ENCODE measurements at regions not wholly inside any gene's neighbourhood (a gene's known extent, or its start where the extent isn't known, plus 50 kb on each side); places are given as distances from the start of the nearest gene placed in this dataset.

- TF ChIP-seq BACH1 (tag; IDR thresholded peaks at IDR 0.05): no peak
- TF ChIP-seq HOMEZ (CRISPR knock-in tag; IDR thresholded peaks at IDR 0.05): no peak
- TF ChIP-seq E2F4 (CRISPR knock-in tag; IDR thresholded peaks at IDR 0.05; ENCODE audit: low read depth): no peak
- no peak for TF ChIP-seq ZNF121 (CRISPR knock-in tag; conservative IDR thresholded peaks at IDR 0.05)
- TF ChIP-seq TAF1 (IDR thresholded peaks at IDR 0.05; ENCODE audit: control insufficient read depth, extremely low read depth, insufficient read depth, low read length, severe bottlenecking): no peak
- no peak for TF ChIP-seq E2F1 (CRISPR knock-in tag; IDR thresholded peaks at IDR 0.05)
- no peak for TF ChIP-seq NFYB (IDR thresholded peaks at IDR 0.05; ENCODE audit: extremely low read depth, insufficient read length)
- no peak for TF ChIP-seq CTCF (IDR thresholded peaks at IDR 0.05 in 2 of 3, conservative IDR thresholded peaks at IDR 0.05 in 1 of 3; ENCODE audit: insufficient read depth in 2 of 3, low read depth in 1 of 3, low read length in 3 of 3)
- no peak for TF ChIP-seq RCOR1 (IDR thresholded peaks at IDR 0.05; ENCODE audit: borderline replicate concordance in 1 of 2, low read depth in 2 of 2, low read length in 2 of 2)
- TF ChIP-seq ZNF436 (CRISPR knock-in tag; IDR thresholded peaks at IDR 0.05): no peak
- TF ChIP-seq CCNT2 (IDR thresholded peaks at IDR 0.05; ENCODE audit: borderline replicate concordance, extremely low read depth, insufficient read length, low read depth, low read length): no peak
- no peak for TF ChIP-seq KAT8 (IDR thresholded peaks at IDR 0.05; ENCODE audit: low read depth)
- no peak for TF ChIP-seq POLR2A (conservative IDR thresholded peaks at IDR 0.05)
- TF ChIP-seq NFIC (IDR thresholded peaks at IDR 0.05): no peak
Measured at GRCh38 chr5:61251874-61252642, 80.0 kb upstream of the ZSWIM6 start.

All from K562 (cell line).